Muscle layer of colon (tissue), 2 donors: ENCODE measurements at regions not wholly inside any gene's neighbourhood (a gene's known extent, or its start where the extent isn't known, plus 50 kb on each side); places are given as distances from the start of the nearest gene placed in this dataset.

ENCODE experiments used
- H3K27ac ChIP-seq: one replicate; pipeline ENCODE4 v1.7.0; 2013; ENCODE audit warnings: low read depth, mild to moderate bottlenecking, low read length, moderate library complexity
- H3K27me3 ChIP-seq, 2 donors: one replicate each; pipeline ENCODE4 v1.7.0; 2013; ENCODE audit warnings: low read length in 2 of 2, mild to moderate bottlenecking in 2 of 2; ENCODE audit not compliant: insufficient read depth in 2 of 2, control insufficient read depth in 1 of 2
- H3K36me3 ChIP-seq: one replicate; pipeline ENCODE4 v1.7.0; 2013; ENCODE audit warnings: mild to moderate bottlenecking, low read length; ENCODE audit not compliant: insufficient read depth
- H3K4me1 ChIP-seq: one replicate; pipeline ENCODE4 v1.7.0; 2013; ENCODE audit warnings: mild to moderate bottlenecking, low read length; ENCODE audit not compliant: insufficient read depth
- H3K4me3 ChIP-seq, 2 donors: one replicate each; pipeline ENCODE4 v1.7.0; 2013; ENCODE audit warnings: low read length in 2 of 2, low read depth in 1 of 2, mild to moderate bottlenecking in 1 of 2, moderate library complexity in 1 of 2
- H3K9ac ChIP-seq: one replicate; pipeline ENCODE4 v1.7.0; 2013; ENCODE audit warnings: low read length
- H3K9me3 ChIP-seq: one replicate; pipeline ENCODE4 v1.7.0; 2013; ENCODE audit warnings: mild to moderate bottlenecking, low read length
- donor health status: abdominal sarcoma.
- donor health status: Adenocarcinoma of cecum.

GRCh38 chr5:14967166-14967565, 95.6 kb upstream of the ANKH start:
- Histone ChIP-seq H3K4me3 (no peak overlapping the region), H3K27me3 (no peaks in the 10 kb centered on the region), H3K9me3 (no peaks in the 10 kb centered on the region), H3K27ac (no peak overlapping the region), H3K9ac (no peak overlapping the region), H3K4me1 (no peaks in the 10 kb centered on the region), H3K36me3 (no peaks in the 10 kb centered on the region)

- Histone ChIP-seq H3K27ac (no peak overlapping the region), H3K4me1 (no peaks in the 10 kb centered on the region), H3K9ac (no peak overlapping the region), H3K9me3 (no peaks in the 10 kb centered on the region), H3K27me3 (no peaks in the 10 kb centered on the region), H3K4me3 (no peak overlapping the region), H3K36me3 (no peaks in the 10 kb centered on the region)
Observed at GRCh38 chr5:14965815-14966214, 94.2 kb upstream of the ANKH start.

- H3K36me3 ChIP-seq = no peaks in the 10 kb centered on the region
- no peak overlapping the region for H3K4me3 ChIP-seq
- no peak overlapping the region for H3K27ac ChIP-seq
- H3K4me1 ChIP-seq = no peaks in the 10 kb centered on the region
- no peaks in the 10 kb centered on the region for H3K27me3 ChIP-seq
- H3K9ac ChIP-seq = no peak overlapping the region
- no peaks in the 10 kb centered on the region for H3K9me3 ChIP-seq
Observed at GRCh38 chr5:14962604-14963003, 91.0 kb upstream of the ANKH start.

- no peak overlapping the region for H3K4me3 ChIP-seq
- no peaks in the 10 kb centered on the region for H3K36me3 ChIP-seq
- H3K27ac ChIP-seq = no peak overlapping the region
- no peak overlapping the region for H3K9ac ChIP-seq
- no peaks in the 10 kb centered on the region for H3K27me3 ChIP-seq
- no peaks in the 10 kb centered on the region for H3K9me3 ChIP-seq
- no peaks in the 10 kb centered on the region for H3K4me1 ChIP-seq
Observed at GRCh38 chr5:14960120-14960462, 88.5 kb upstream of the ANKH start.

GRCh38 chr5:14959399-14960119, 88.0 kb upstream of the ANKH start:
- Histone ChIP-seq H3K4me1 (no peaks in the 10 kb centered on the region), H3K9me3 (no peaks in the 10 kb centered on the region), H3K27ac (no peak overlapping the region), H3K4me3 (no peak overlapping the region), H3K27me3 (no peaks in the 10 kb centered on the region), H3K36me3 (no peaks in the 10 kb centered on the region), H3K9ac (no peak overlapping the region)

GRCh38 chr5:14958188-14958587, 86.6 kb upstream of the ANKH start:
- Histone ChIP-seq H3K4me3 (no peak overlapping the region), H3K27me3 (no peaks in the 10 kb centered on the region), H3K9me3 (no peaks in the 10 kb centered on the region), H3K36me3 (no peaks in the 10 kb centered on the region), H3K27ac (no peak overlapping the region), H3K9ac (no peak overlapping the region), H3K4me1 (no peaks in the 10 kb centered on the region)

- no peak overlapping the region for H3K27ac ChIP-seq
- no peaks in the 10 kb centered on the region for H3K9me3 ChIP-seq
- H3K9ac ChIP-seq = no peak overlapping the region
- H3K4me1 ChIP-seq = no peaks in the 10 kb centered on the region
- no peaks in the 10 kb centered on the region for H3K36me3 ChIP-seq
- no peaks in the 10 kb centered on the region for H3K27me3 ChIP-seq
- no peak overlapping the region for H3K4me3 ChIP-seq
Observed at GRCh38 chr5:14956423-14957046, 85.0 kb upstream of the ANKH start.

- Histone ChIP-seq H3K36me3 (no peaks in the 10 kb centered on the region), H3K27ac (no peak overlapping the region), H3K9ac (no peak overlapping the region), H3K27me3 (no peaks in the 10 kb centered on the region), H3K9me3 (no peaks in the 10 kb centered on the region), H3K4me3 (no peak overlapping the region), H3K4me1 (no peaks in the 10 kb centered on the region)
Observed at GRCh38 chr5:14954616-14955343, 83.2 kb upstream of the ANKH start.

GRCh38 chr5:14954216-14954615, 82.6 kb upstream of the ANKH start:
- H3K9ac ChIP-seq = no peak overlapping the region
- H3K4me1 ChIP-seq = no peaks in the 10 kb centered on the region
- no peak overlapping the region for H3K27ac ChIP-seq
- no peaks in the 10 kb centered on the region for H3K27me3 ChIP-seq
- H3K36me3 ChIP-seq = no peaks in the 10 kb centered on the region
- H3K9me3 ChIP-seq = no peaks in the 10 kb centered on the region
- H3K4me3 ChIP-seq = no peak overlapping the region

GRCh38 chr5:14953075-14953607, 81.6 kb upstream of the ANKH start:
- Histone ChIP-seq H3K27me3 (no peaks in the 10 kb centered on the region), H3K4me1 (no peaks in the 10 kb centered on the region), H3K4me3 (no peak overlapping the region), H3K9ac (no peak overlapping the region), H3K27ac (no peak overlapping the region), H3K36me3 (no peaks in the 10 kb centered on the region), H3K9me3 (no peaks in the 10 kb centered on the region)

GRCh38 chr5:14948383-14948782, 76.8 kb upstream of the ANKH start:
- Histone ChIP-seq H3K4me1 (no peaks in the 10 kb centered on the region), H3K9ac (no peak overlapping the region), H3K9me3 (no peaks in the 10 kb centered on the region), H3K27ac (no peak overlapping the region), H3K27me3 (no peaks in the 10 kb centered on the region), H3K36me3 (no peaks in the 10 kb centered on the region), H3K4me3 (no peak overlapping the region)
